Endothelial cell of umbilical vein (primary cell): ENCODE measurements at regions not wholly inside any gene's neighbourhood (a gene's known extent, or its start where the extent isn't known, plus 50 kb on each side); places are given as distances from the start of the nearest gene placed in this dataset.

Experiments used
- EZH2 ChIP-seq: IDR thresholded peaks from 2 replicates; pipeline ENCODE4 v1.6.1; 2012; ENCODE audit warnings: borderline replicate concordance, low read depth, mild to moderate bottlenecking, moderate library complexity, low read length, inconsistent platforms; ENCODE audit not compliant: severe bottlenecking
- FOS ChIP-seq: IDR thresholded peaks from 2 replicates; pipeline ENCODE4 v1.6.1; 2011; ENCODE audit warnings: mild to moderate bottlenecking, low read length, moderate library complexity, borderline replicate concordance; ENCODE audit not compliant: insufficient read depth
- JUN ChIP-seq: IDR thresholded peaks from 2 replicates; pipeline ENCODE4 v1.6.1; 2011; ENCODE audit warnings: borderline replicate concordance, low read depth; ENCODE audit not compliant: insufficient read length, insufficient read depth
- MYC ChIP-seq: IDR thresholded peaks from one replicate; pipeline ENCODE4 v1.6.1; 2011; ENCODE audit warnings: mild to moderate bottlenecking, low read depth, low read length
- POLR2A ChIP-seq: IDR thresholded peaks from 2 replicates; pipeline ENCODE4 v1.6.1; 2012; ENCODE audit warnings: low read depth, mild to moderate bottlenecking, control low read depth, low read length
- POLR2AphosphoS5 ChIP-seq: IDR thresholded peaks from 2 replicates; pipeline ENCODE4 v1.6.1; 2012; ENCODE audit warnings: low read depth, mild to moderate bottlenecking, control low read depth, low read length, moderate library complexity; ENCODE audit not compliant: insufficient read depth
- TF ChIP-seq, protein P1 (sequence below), 2 donors: IDR thresholded peaks; 1 replicate in 1 of 2; 2 replicates in 1 of 2; pipeline ENCODE4 v1.5.1; 2011; ENCODE audit warnings: low read length in 2 of 2, mild to moderate bottlenecking in 2 of 2, moderate library complexity in 2 of 2, control low read depth in 1 of 2, inconsistent platforms in 1 of 2, low read depth in 1 of 2; ENCODE audit not compliant: insufficient read depth in 1 of 2; ENCODE audit errors: extremely low read depth in 1 of 2
- TF ChIP-seq, protein P2 (sequence below): IDR thresholded peaks from 2 replicates; pipeline ENCODE4 v1.6.1; 2011; ENCODE audit not compliant: insufficient read depth, insufficient read length

DNA sequence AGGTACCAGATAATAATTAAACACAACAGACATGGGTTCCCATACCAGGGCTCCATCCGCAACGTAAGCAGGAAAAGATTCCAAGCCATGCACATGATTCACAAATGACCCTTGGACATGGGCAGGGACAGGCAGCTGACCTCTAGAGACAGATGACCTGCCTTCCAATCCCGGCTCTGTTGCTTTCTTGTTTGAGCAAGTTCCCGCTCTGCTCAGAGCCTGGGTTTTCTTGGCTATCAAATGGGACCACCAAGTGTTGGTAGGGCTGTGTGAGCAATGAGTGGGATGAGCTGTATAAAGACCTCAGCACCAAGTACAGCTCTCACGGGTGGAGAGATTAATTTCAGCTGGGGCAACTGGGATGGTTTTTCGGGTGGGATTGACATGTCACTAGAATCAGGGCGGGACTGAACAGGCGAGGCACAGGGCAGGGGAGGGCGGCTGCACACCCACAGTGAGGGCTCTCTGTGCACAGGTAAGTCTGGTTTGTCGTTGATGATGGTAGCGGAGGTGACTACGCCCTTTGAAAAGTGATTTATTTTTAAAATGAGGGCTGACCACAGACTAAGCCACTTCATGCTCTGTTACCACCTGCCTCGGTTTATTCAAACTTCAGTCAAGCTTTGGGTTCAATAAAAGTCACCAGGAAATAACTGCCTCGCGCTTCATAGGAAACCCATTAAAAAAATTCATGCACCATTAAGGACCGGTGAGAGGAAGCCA lies 57.5 kb upstream of the IFFO2 start:
- TF ChIP-seq, protein P1, sequence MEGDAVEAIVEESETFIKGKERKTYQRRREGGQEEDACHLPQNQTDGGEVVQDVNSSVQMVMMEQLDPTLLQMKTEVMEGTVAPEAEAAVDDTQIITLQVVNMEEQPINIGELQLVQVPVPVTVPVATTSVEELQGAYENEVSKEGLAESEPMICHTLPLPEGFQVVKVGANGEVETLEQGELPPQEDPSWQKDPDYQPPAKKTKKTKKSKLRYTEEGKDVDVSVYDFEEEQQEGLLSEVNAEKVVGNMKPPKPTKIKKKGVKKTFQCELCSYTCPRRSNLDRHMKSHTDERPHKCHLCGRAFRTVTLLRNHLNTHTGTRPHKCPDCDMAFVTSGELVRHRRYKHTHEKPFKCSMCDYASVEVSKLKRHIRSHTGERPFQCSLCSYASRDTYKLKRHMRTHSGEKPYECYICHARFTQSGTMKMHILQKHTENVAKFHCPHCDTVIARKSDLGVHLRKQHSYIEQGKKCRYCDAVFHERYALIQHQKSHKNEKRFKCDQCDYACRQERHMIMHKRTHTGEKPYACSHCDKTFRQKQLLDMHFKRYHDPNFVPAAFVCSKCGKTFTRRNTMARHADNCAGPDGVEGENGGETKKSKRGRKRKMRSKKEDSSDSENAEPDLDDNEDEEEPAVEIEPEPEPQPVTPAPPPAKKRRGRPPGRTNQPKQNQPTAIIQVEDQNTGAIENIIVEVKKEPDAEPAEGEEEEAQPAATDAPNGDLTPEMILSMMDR (IDR thresholded peaks at IDR 0.05; ENCODE audit: extremely low read depth in 1 of 2, insufficient read depth in 1 of 2, low read depth in 1 of 2, low read length in 2 of 2), result no peak
- no peak for TF ChIP-seq MYC
- TF ChIP-seq POLR2A, result no peak
- no peak for TF ChIP-seq POLR2AphosphoS5
- no peak for TF ChIP-seq EZH2
- no peak for TF ChIP-seq FOS
- no peak for TF ChIP-seq JUN
- TF ChIP-seq, protein P2, sequence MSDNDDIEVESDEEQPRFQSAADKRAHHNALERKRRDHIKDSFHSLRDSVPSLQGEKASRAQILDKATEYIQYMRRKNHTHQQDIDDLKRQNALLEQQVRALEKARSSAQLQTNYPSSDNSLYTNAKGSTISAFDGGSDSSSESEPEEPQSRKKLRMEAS, result no peak
